ENCODE measurements at regions not wholly inside any gene's neighbourhood (a gene's known extent, or its start where the extent isn't known, plus 50 kb on each side); places are given as distances from the start of the nearest gene placed in this dataset.

DNA sequence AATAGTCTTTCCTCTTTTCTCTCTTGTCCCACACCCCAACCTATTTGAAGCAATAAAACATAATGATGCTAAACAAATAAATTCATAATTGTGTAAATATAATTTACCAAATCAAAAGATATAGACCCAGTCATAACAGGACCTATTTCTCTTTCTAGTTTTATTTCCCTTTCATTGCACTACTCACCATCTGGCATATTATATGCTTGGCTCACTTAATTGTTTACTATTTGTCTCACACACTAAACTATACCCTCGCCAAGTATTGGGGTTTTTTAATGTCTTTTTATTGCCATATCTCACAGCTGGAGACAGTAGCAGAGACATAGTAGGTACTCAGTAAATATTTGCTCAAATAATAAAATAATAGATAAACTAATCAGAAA lies 597.5 kb upstream of the PCDH15 start:
- no peak overlapping the region for H3K4me3 ChIP-seq (ENCODE audit: low read length)
- TF ChIP-seq, protein P1, sequence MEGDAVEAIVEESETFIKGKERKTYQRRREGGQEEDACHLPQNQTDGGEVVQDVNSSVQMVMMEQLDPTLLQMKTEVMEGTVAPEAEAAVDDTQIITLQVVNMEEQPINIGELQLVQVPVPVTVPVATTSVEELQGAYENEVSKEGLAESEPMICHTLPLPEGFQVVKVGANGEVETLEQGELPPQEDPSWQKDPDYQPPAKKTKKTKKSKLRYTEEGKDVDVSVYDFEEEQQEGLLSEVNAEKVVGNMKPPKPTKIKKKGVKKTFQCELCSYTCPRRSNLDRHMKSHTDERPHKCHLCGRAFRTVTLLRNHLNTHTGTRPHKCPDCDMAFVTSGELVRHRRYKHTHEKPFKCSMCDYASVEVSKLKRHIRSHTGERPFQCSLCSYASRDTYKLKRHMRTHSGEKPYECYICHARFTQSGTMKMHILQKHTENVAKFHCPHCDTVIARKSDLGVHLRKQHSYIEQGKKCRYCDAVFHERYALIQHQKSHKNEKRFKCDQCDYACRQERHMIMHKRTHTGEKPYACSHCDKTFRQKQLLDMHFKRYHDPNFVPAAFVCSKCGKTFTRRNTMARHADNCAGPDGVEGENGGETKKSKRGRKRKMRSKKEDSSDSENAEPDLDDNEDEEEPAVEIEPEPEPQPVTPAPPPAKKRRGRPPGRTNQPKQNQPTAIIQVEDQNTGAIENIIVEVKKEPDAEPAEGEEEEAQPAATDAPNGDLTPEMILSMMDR (conservative IDR thresholded peaks at IDR 0.05; ENCODE audit: low read length) = no peak
- DNase-seq (ENCODE audit: low read depth) = no peak

GRCh38 chr10:55397777-55398496 lies 596.9 kb upstream of the PCDH15 start:
- TF ChIP-seq, protein P1 (conservative IDR thresholded peaks at IDR 0.05; ENCODE audit: low read length) = no peak
- H3K4me3 ChIP-seq (ENCODE audit: low read length) = no peak overlapping the region
- DNase-seq (ENCODE audit: low read depth) = peak; percentile 16

DNA sequence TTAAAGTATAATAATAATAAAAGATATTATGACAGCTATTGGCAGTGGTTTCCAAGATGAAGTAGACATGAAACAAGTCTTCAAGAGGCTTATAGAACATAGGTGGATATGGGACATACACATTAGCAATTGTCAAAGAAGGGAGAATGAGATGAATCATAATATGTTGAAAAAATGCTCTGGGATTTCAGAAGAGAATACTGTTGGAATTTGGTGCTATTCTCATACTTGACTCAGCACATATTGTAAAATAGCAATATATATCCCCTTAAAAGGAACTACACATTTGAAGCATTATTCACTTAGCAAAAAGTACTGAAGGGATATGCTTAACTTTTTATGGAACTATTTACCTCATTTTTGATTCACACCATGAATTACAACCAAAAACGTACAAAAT lies 577.2 kb upstream of the PCDH15 start:
- no peak for DNase-seq (ENCODE audit: low read depth)
- TF ChIP-seq, protein P1 (conservative IDR thresholded peaks at IDR 0.05; ENCODE audit: low read length) = no peak

GRCh38 chr10:55374917-55375316 lies 573.9 kb upstream of the PCDH15 start:
- no peak overlapping the region for H3K4me3 ChIP-seq (ENCODE audit: low read length)
- peak; percentile 14 for DNase-seq (ENCODE audit: low read depth)
- TF ChIP-seq, protein P1 (conservative IDR thresholded peaks at IDR 0.05; ENCODE audit: low read length) = no peak

More for the DNA sequence above, 577.2 kb upstream of the PCDH15 start:
- H3K4me3 ChIP-seq (ENCODE audit: low read length) = no peak overlapping the region

- H3K4me3 ChIP-seq (ENCODE audit: low read length) = no peak overlapping the region
- TF ChIP-seq, protein P1 (conservative IDR thresholded peaks at IDR 0.05; ENCODE audit: low read length) = no peak
- no peak for DNase-seq (ENCODE audit: low read depth)
These were observed 573.0 kb upstream of the PCDH15 start for GRCh38 chr10:55374060-55374459.

DNA sequence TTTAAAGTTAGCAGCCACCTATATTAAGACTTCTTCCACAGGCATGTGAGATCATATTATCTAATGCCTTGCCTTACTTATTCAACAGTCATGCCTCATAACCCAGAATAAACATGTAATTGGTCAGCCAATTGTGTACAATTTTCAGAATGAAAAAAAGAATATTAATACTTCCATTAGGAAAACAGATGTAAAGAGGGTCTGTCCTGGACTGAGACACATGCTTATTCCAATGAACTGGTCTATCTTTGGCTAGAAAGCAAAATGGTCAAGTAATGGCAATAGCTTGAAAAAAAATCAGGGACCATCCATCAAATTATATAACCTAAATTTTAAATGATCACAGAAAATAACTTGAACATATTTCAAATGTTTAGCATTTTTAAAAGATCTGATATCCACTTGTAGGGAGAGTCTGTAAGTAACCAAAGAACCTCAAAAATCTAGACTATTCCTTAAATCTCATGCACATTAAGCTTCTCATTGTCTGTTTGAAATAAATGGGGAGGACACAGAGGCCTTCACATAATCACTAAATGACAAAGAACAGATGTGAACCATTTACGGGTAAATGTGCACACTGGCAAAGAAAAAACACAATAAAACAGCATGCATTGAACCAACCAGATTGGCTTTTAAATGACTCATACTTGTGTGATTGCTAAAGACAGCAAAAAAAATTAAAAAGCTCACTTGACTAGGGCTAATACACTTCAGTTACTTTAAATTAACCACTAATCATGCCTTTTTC lies 568.8 kb upstream of the PCDH15 start:
- TF ChIP-seq, protein P1 (conservative IDR thresholded peaks at IDR 0.05; ENCODE audit: low read length) = no peak
- peak; percentile 82 for DNase-seq (ENCODE audit: low read depth)
- H3K4me3 ChIP-seq (ENCODE audit: low read length) = no peak overlapping the region

DNA sequence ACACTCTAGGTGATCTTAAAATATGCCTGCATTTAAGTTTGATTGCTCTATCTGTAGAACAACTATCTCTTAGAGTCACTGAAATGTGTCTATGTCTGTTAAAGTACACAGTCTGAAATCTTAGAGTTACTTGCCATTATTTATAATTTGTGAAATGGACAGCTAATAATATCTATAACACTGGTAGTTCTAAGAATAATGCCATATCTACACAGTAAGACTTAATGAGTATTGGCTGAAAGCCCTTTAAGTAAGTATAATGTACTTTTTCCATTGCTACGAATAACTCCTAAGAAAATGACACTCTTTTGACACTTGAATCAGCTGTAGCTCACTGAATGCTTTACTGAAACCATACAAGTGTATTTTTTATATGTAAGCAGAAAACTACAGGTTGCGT lies 567.4 kb upstream of the PCDH15 start:
- H3K4me3 ChIP-seq (ENCODE audit: low read length) = no peak overlapping the region
- no peak for DNase-seq (ENCODE audit: low read depth)
- TF ChIP-seq, protein P1 (conservative IDR thresholded peaks at IDR 0.05; ENCODE audit: low read length) = no peak

All from AG10803 (cell line).